GM19023 (cell line): ENCODE measurements at regions not wholly inside any gene's neighbourhood (a gene's known extent, or its start where the extent isn't known, plus 50 kb on each side); places are given as distances from the start of the nearest gene placed in this dataset.
A peak's percentile ranks its signal among the peaks of the same experiment; 100 is the strongest.

Experiments
- ATAC-seq: cut with Tn5 transposase; IDR thresholded peaks from one replicate; pipeline ENCODE4 v1.9.1; 2021; ENCODE audit warnings: mild to moderate bottlenecking, moderate library complexity; ENCODE audit not compliant: unreplicated experiment

GRCh38 chr5:100479079-100479688 is 56.0 kb upstream of the FAM174A start:
- ATAC-seq: no peak

- no peak for ATAC-seq
These were observed 63.1 kb upstream of the FAM174A start for GRCh38 chr5:100472091-100472490.

GRCh38 chr5:100469767-100470166 is 65.4 kb upstream of the FAM174A start:
- ATAC-seq: peak; percentile 88

GRCh38 chr5:100464418-100464817 is 70.8 kb upstream of the FAM174A start:
- no peak for ATAC-seq

GRCh38 chr5:100456615-100457014 is 78.6 kb upstream of the FAM174A start:
- no peak for ATAC-seq

- no peak for ATAC-seq
These were observed 83.0 kb upstream of the FAM174A start for GRCh38 chr5:100452126-100452525.

GRCh38 chr5:100448111-100448528 is 87.1 kb upstream of the FAM174A start:
- no peak for ATAC-seq

- no peak for ATAC-seq
These were observed 88.2 kb upstream of the FAM174A start for GRCh38 chr5:100446879-100447430.

- no peak for ATAC-seq
These were observed 90.2 kb upstream of the FAM174A start for GRCh38 chr5:100444961-100445360.

GRCh38 chr5:100434815-100435214 is 100.4 kb upstream of the FAM174A start:
- ATAC-seq: no peak

- no peak for ATAC-seq
These were observed 102.4 kb upstream of the FAM174A start for GRCh38 chr5:100432741-100433140.

GRCh38 chr5:100430268-100431195 is 104.6 kb upstream of the FAM174A start:
- peak; percentile 77 for ATAC-seq

GRCh38 chr5:100424787-100425186 is 110.4 kb upstream of the FAM174A start:
- no peak for ATAC-seq

- no peak for ATAC-seq
These were observed 111.2 kb upstream of the FAM174A start for GRCh38 chr5:100424017-100424416.

GRCh38 chr5:100423330-100423729 is 111.8 kb upstream of the FAM174A start:
- ATAC-seq: no peak

GRCh38 chr5:100421360-100421759 is 113.8 kb upstream of the FAM174A start:
- ATAC-seq: no peak

GRCh38 chr5:100418231-100418630 is 116.9 kb upstream of the FAM174A start:
- ATAC-seq: no peak

GRCh38 chr5:100409660-100410151 is 125.5 kb upstream of the FAM174A start:
- ATAC-seq: no peak

- ATAC-seq: no peak
These were observed 128.1 kb upstream of the FAM174A start for GRCh38 chr5:100407053-100407452.

- ATAC-seq: no peak
These were observed 128.5 kb upstream of the FAM174A start for GRCh38 chr5:100406640-100407039.

GRCh38 chr5:100402071-100402470 is 133.1 kb upstream of the FAM174A start:
- no peak for ATAC-seq

GRCh38 chr5:100401149-100401548 is 134.0 kb upstream of the FAM174A start:
- ATAC-seq: no peak
